ENCODE measurements at regions not wholly inside any gene's neighbourhood (a gene's known extent, or its start where the extent isn't known, plus 50 kb on each side); places are given as distances from the start of the nearest gene placed in this dataset.

- DNase-seq (ENCODE audit: low spot score in 2 of 2) (no peak), ATAC-seq (no peak)
- H3K36me3 Mint-ChIP-seq, result no peaks in the 10 kb centered on the region
- no peak overlapping the region for H3K27ac Mint-ChIP-seq
- H3K9me3 Mint-ChIP-seq, result peaks cover 5 to 7% of the 10 kb centered on the region in 2 donors
Observed at GRCh38 chrX:33273535-33273934, 62.2 kb upstream of the DMD start.

DNA sequence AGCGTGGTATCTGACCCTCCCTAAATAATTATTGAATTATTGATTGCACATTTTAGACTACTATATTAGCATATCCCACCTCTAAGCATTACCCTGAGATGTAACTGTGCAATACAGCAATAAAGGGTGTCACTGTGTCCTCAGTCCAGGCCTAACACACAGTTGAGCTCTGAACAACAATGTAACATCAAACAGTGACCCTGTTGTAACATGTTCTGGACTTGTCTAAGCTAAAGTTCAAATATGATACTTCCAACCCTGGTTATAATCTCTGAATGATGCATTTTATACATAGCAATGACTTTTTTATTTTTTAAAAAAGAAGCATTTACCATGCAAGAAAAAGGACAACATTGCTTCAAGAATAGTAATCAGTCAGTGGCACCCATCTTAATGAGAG is 61.6 kb upstream of the DMD start:
- ATAC-seq, result no peak
- DNase-seq (ENCODE audit: low spot score in 2 of 2), result no peak
- Mint-ChIP-seq H3K9me3 (peaks cover 5 to 7% of the 10 kb centered on the region in 2 donors), H3K27ac (no peak overlapping the region), H3K36me3 (no peaks in the 10 kb centered on the region)
